ENCODE measurements at regions not wholly inside any gene's neighbourhood (a gene's known extent, or its start where the extent isn't known, plus 50 kb on each side); places are given as distances from the start of the nearest gene placed in this dataset.

DNA sequence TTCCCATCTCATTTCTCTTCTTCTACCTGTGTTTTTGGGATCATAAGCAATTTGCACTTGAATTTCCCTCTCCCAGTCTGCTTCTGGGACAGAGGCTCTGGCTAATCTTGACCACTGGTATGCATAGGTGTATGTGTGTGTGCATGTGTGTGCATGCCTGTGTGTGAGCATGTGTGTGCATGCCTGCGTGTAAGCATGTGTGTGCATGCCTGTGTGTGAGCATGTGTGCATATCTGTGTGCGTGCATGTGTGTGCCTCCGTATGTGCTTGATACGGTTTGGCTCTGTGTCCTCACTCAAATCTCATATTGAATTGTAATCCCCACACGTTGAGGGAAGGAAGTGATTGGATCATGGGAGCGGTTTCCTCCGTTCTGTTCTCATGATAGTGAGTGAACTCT, 77.7 kb downstream of the HAPSTR1 start:
- Histone ChIP-seq H2AFZ (no peak overlapping the region), H3K4me2 (no peak overlapping the region), H3K27ac (ENCODE audit: low read depth) (no peak overlapping the region), H3K9me2 (ENCODE audit: insufficient read depth) (no peaks in the 10 kb centered on the region; the same call in 1 of the 2 replicates), H4K20me1 (replicated peaks; ENCODE audit: insufficient read depth) (no peaks in the 10 kb centered on the region), H3K36me3 (ENCODE audit: insufficient read depth) (no peaks in the 10 kb centered on the region), H3F3A (replicated peaks; ENCODE audit: low read depth) (no peaks in the 10 kb centered on the region), H3K27me3 (ENCODE audit: insufficient read depth) (no peaks in the 10 kb centered on the region), H3K4me3 (no peak overlapping the region), H3K79me2 (replicated peaks; ENCODE audit: insufficient read depth) (no peaks in the 10 kb centered on the region), H3K4me1 (ENCODE audit: insufficient read depth) (no peaks in the 10 kb centered on the region)
- H3K27me3 Mint-ChIP-seq (ENCODE audit: insufficient read depth, low read depth, poor library complexity) = peaks cover 10% of the 10 kb centered on the region
- H3K4me1 Mint-ChIP-seq = no peaks in the 10 kb centered on the region
- no peak for ATAC-seq
- no peak overlapping the region for H3K4me3 Mint-ChIP-seq
- TF ChIP-seq, protein P1, sequence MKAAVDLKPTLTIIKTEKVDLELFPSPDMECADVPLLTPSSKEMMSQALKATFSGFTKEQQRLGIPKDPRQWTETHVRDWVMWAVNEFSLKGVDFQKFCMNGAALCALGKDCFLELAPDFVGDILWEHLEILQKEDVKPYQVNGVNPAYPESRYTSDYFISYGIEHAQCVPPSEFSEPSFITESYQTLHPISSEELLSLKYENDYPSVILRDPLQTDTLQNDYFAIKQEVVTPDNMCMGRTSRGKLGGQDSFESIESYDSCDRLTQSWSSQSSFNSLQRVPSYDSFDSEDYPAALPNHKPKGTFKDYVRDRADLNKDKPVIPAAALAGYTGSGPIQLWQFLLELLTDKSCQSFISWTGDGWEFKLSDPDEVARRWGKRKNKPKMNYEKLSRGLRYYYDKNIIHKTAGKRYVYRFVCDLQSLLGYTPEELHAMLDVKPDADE (IDR thresholded peaks at IDR 0.05) = no peak
- TF ChIP-seq STAT1 (IDR thresholded peaks at IDR 0.05; ENCODE audit: unreplicated experiment) (no peak), CREB1 (CRISPR knock-in tag; IDR thresholded peaks at IDR 0.05; ENCODE audit: low read depth) (no peak), NANOG (IDR thresholded peaks at IDR 0.05; ENCODE audit: borderline replicate concordance) (no peak), JUNB (IDR thresholded peaks at IDR 0.05; ENCODE audit: unreplicated experiment) (no peak), ZNF114 (CRISPR knock-in tag; IDR thresholded peaks at IDR 0.05) (no peak), POLR2AphosphoS5 (IDR thresholded peaks at IDR 0.05; ENCODE audit: low read depth) (no peak), ZNF331 (CRISPR knock-in tag; IDR thresholded peaks at IDR 0.05; ENCODE audit: low read depth) (no peak), EZH2 (IDR thresholded peaks at IDR 0.05; ENCODE audit: low read depth, unreplicated experiment) (no peak), EZH2phosphoT487 (IDR thresholded peaks at IDR 0.05; ENCODE audit: unreplicated experiment) (no peak)
- TF ChIP-seq, protein P2, sequence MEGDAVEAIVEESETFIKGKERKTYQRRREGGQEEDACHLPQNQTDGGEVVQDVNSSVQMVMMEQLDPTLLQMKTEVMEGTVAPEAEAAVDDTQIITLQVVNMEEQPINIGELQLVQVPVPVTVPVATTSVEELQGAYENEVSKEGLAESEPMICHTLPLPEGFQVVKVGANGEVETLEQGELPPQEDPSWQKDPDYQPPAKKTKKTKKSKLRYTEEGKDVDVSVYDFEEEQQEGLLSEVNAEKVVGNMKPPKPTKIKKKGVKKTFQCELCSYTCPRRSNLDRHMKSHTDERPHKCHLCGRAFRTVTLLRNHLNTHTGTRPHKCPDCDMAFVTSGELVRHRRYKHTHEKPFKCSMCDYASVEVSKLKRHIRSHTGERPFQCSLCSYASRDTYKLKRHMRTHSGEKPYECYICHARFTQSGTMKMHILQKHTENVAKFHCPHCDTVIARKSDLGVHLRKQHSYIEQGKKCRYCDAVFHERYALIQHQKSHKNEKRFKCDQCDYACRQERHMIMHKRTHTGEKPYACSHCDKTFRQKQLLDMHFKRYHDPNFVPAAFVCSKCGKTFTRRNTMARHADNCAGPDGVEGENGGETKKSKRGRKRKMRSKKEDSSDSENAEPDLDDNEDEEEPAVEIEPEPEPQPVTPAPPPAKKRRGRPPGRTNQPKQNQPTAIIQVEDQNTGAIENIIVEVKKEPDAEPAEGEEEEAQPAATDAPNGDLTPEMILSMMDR (conservative IDR thresholded peaks at IDR 0.05; ENCODE audit: low read depth in 2 of 2) = no peak
- TF ChIP-seq, protein P3, sequence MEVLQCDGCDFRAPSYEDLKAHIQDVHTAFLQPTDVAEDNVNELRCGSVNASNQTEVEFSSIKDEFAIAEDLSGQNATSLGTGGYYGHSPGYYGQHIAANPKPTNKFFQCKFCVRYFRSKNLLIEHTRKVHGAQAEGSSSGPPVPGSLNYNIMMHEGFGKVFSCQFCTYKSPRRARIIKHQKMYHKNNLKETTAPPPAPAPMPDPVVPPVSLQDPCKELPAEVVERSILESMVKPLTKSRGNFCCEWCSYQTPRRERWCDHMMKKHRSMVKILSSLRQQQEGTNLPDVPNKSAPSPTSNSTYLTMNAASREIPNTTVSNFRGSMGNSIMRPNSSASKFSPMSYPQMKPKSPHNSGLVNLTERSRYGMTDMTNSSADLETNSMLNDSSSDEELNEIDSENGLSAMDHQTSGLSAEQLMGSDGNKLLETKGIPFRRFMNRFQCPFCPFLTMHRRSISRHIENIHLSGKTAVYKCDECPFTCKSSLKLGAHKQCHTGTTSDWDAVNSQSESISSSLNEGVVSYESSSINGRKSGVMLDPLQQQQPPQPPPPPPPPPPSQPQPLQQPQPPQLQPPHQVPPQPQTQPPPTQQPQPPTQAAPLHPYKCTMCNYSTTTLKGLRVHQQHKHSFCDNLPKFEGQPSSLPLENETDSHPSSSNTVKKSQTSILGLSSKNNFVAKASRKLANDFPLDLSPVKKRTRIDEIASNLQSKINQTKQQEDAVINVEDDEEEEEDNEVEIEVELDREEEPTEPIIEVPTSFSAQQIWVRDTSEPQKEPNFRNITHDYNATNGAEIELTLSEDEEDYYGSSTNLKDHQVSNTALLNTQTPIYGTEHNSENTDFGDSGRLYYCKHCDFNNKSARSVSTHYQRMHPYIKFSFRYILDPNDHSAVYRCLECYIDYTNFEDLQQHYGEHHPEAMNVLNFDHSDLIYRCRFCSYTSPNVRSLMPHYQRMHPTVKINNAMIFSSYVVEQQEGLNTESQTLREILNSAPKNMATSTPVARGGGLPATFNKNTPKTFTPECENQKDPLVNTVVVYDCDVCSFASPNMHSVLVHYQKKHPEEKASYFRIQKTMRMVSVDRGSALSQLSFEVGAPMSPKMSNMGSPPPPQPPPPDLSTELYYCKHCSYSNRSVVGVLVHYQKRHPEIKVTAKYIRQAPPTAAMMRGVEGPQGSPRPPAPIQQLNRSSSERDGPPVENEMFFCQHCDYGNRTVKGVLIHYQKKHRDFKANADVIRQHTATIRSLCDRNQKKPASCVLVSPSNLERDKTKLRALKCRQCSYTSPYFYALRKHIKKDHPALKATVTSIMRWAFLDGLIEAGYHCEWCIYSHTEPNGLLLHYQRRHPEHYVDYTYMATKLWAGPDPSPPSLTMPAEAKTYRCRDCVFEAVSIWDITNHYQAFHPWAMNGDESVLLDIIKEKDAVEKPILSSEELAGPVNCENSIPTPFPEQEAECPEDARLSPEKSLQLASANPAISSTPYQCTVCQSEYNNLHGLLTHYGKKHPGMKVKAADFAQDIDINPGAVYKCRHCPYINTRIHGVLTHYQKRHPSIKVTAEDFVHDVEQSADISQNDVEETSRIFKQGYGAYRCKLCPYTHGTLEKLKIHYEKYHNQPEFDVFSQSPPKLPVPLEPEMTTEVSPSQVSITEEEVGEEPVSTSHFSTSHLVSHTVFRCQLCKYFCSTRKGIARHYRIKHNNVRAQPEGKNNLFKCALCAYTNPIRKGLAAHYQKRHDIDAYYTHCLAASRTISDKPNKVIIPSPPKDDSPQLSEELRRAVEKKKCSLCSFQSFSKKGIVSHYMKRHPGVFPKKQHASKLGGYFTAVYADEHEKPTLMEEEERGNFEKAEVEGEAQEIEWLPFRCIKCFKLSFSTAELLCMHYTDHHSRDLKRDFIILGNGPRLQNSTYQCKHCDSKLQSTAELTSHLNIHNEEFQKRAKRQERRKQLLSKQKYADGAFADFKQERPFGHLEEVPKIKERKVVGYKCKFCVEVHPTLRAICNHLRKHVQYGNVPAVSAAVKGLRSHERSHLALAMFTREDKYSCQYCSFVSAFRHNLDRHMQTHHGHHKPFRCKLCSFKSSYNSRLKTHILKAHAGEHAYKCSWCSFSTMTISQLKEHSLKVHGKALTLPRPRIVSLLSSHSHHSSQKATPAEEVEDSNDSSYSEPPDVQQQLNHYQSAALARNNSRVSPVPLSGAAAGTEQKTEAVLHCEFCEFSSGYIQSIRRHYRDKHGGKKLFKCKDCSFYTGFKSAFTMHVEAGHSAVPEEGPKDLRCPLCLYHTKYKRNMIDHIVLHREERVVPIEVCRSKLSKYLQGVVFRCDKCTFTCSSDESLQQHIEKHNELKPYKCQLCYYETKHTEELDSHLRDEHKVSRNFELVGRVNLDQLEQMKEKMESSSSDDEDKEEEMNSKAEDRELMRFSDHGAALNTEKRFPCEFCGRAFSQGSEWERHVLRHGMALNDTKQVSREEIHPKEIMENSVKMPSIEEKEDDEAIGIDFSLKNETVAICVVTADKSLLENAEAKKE (CRISPR knock-in tag; IDR thresholded peaks at IDR 0.05) = no peak
- TF ChIP-seq, protein P4, sequence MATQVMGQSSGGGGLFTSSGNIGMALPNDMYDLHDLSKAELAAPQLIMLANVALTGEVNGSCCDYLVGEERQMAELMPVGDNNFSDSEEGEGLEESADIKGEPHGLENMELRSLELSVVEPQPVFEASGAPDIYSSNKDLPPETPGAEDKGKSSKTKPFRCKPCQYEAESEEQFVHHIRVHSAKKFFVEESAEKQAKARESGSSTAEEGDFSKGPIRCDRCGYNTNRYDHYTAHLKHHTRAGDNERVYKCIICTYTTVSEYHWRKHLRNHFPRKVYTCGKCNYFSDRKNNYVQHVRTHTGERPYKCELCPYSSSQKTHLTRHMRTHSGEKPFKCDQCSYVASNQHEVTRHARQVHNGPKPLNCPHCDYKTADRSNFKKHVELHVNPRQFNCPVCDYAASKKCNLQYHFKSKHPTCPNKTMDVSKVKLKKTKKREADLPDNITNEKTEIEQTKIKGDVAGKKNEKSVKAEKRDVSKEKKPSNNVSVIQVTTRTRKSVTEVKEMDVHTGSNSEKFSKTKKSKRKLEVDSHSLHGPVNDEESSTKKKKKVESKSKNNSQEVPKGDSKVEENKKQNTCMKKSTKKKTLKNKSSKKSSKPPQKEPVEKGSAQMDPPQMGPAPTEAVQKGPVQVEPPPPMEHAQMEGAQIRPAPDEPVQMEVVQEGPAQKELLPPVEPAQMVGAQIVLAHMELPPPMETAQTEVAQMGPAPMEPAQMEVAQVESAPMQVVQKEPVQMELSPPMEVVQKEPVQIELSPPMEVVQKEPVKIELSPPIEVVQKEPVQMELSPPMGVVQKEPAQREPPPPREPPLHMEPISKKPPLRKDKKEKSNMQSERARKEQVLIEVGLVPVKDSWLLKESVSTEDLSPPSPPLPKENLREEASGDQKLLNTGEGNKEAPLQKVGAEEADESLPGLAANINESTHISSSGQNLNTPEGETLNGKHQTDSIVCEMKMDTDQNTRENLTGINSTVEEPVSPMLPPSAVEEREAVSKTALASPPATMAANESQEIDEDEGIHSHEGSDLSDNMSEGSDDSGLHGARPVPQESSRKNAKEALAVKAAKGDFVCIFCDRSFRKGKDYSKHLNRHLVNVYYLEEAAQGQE (IDR thresholded peaks at IDR 0.05; ENCODE audit: unreplicated experiment) = no peak
- DNase-seq (ENCODE audit: low spot score) = no peak
- H3K36me3 Mint-ChIP-seq (ENCODE audit: low read depth) = no peaks in the 10 kb centered on the region
- H3K9me3 Mint-ChIP-seq = no peaks in the 10 kb centered on the region; the same call in 1 of the 3 replicates
- H3K27ac Mint-ChIP-seq = no peak overlapping the region
